Colonic mucosa (tissue), 4 donors: ENCODE measurements at regions not wholly inside any gene's neighbourhood (a gene's known extent, or its start where the extent isn't known, plus 50 kb on each side); places are given as distances from the start of the nearest gene placed in this dataset.

ENCODE experiments used
- DNase-seq: peaks from one replicate; pipeline ENCODE4 v3.0.0-alpha.2; 2020
- H3K27ac ChIP-seq: fragments of 200-600 bp; one replicate; pipeline ENCODE4 v1.8.0; 2021
- H3K27me3 ChIP-seq: fragments of 200-600 bp; one replicate; pipeline ENCODE4 v1.8.0; 2021
- H3K36me3 ChIP-seq: fragments of 200-600 bp; one replicate; pipeline ENCODE4 v1.8.0; 2021
- H3K4me1 ChIP-seq: fragments of 200-600 bp; one replicate; pipeline ENCODE4 v1.8.0; 2021; ENCODE audit warnings: mild to moderate bottlenecking
- H3K4me3 ChIP-seq: fragments of 200-600 bp; one replicate; pipeline ENCODE4 v1.8.0; 2021
- H3K9ac ChIP-seq, 2 donors: one replicate each; pipeline ENCODE4 v1.7.0; 2013; ENCODE audit warnings: control low read depth in 2 of 2, low read depth in 2 of 2, low read length in 2 of 2
- H3K9me3 ChIP-seq: fragments of 200-600 bp; one replicate; pipeline ENCODE4 v1.8.0; 2021
- intact Hi-C: fragments of 100-400 bp; cut with DNase I; formaldehyde crosslinking; loops from one replicate; pipeline ENCODE4 v1.14.1; 2022
- TF ChIP-seq, protein P1 (sequence below): fragments of 200-600 bp; IDR thresholded peaks from one replicate; pipeline ENCODE4 v1.8.0; 2022; ENCODE audit warnings: antibody characterized with exemption, mild to moderate bottlenecking
- donor health status: healthy.
- donor health status: DM: no; HTN: no; CAD: no.
- donor health status: DM: no; HTN: no; CAD: no.

DNA sequence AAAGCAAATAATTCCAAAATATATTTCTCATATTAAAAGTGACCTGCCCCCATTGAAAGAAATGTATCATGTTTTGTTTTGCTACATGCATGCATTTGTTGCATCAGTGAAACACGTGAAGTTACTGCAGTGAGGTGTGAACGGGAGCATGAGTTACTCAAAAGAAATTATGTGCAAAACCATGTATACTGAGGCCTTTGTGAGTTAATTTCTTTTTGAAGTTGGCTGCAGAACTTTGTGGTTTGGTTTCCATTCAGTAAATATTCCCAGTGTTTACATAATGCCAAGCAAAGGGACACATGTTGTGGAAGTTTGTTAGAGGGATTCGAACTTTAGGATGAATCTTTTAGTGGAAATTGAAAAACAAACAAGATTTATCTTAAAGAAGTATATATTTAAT, 619.4 kb upstream of the ADAMTS5 start:
- intact Hi-C loops: no loop called here
- Histone ChIP-seq H3K4me1 (no peaks in the 10 kb centered on the region), H3K27ac (no peak overlapping the region), H3K9ac (no peak overlapping the region), H3K27me3 (no peaks in the 10 kb centered on the region), H3K9me3 (no peaks in the 10 kb centered on the region), H3K36me3 (no peaks in the 10 kb centered on the region), H3K4me3 (no peak overlapping the region)
- no peak for DNase-seq
- TF ChIP-seq, protein P1, sequence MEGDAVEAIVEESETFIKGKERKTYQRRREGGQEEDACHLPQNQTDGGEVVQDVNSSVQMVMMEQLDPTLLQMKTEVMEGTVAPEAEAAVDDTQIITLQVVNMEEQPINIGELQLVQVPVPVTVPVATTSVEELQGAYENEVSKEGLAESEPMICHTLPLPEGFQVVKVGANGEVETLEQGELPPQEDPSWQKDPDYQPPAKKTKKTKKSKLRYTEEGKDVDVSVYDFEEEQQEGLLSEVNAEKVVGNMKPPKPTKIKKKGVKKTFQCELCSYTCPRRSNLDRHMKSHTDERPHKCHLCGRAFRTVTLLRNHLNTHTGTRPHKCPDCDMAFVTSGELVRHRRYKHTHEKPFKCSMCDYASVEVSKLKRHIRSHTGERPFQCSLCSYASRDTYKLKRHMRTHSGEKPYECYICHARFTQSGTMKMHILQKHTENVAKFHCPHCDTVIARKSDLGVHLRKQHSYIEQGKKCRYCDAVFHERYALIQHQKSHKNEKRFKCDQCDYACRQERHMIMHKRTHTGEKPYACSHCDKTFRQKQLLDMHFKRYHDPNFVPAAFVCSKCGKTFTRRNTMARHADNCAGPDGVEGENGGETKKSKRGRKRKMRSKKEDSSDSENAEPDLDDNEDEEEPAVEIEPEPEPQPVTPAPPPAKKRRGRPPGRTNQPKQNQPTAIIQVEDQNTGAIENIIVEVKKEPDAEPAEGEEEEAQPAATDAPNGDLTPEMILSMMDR: no peak

DNA sequence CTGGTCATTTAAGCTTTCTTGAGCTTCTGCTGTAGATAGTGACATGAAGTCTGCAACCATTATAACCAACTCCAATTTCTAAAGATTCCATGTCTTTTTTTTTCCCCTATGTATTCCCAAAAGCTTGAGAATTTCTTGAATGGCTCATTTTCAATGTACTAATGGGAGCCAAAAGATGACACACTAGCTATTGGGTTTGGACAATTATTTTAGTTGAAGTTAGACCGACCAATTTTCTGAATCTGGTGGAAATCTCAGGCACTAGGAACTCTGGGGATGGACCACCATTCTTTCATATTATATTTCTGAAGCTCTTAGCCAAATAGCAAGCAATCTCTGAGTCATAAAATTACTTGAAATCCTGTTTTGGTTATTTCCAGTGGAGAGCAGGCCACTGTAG, 617.4 kb upstream of the ADAMTS5 start:
- no peaks in the 10 kb centered on the region for H3K36me3 ChIP-seq
- H3K4me3 ChIP-seq: no peak overlapping the region
- no peaks in the 10 kb centered on the region for H3K9me3 ChIP-seq
- H3K9ac ChIP-seq: no peak overlapping the region
- intact Hi-C loops: no loop called here
- no peak for DNase-seq
- no peak overlapping the region for H3K27ac ChIP-seq
- H3K4me1 ChIP-seq: no peaks in the 10 kb centered on the region
- no peaks in the 10 kb centered on the region for H3K27me3 ChIP-seq
- TF ChIP-seq, protein P1: no peak

DNA sequence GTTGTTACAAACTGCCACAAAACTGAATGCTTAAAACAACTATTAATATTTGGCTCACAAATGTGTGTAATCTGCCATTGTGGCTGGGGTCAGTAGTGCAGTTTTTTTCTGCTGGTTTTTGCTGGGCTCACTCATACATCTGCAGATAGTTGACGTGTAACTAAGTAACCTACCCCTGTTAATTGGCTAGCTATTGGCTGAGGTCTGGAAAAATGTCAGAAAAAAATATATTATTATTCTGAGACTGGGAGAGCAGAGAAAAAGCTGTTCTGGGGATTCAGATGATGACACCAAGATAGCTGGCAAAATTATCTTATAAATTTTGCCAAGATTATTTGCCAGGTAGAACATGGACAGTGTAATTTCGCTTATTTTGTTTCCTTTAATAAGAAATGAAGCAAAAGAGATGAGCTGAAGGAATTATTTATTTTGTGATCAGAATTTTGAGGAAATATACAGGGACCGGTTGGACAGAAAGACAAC, 616.1 kb upstream of the ADAMTS5 start:
- Histone ChIP-seq H3K27ac (no peak overlapping the region), H3K9ac (no peak overlapping the region), H3K27me3 (no peaks in the 10 kb centered on the region), H3K36me3 (no peaks in the 10 kb centered on the region), H3K9me3 (no peaks in the 10 kb centered on the region), H3K4me1 (no peaks in the 10 kb centered on the region), H3K4me3 (no peak overlapping the region)
- intact Hi-C loops: no loop called here
- DNase-seq: no peak
- TF ChIP-seq, protein P1: no peak

DNA sequence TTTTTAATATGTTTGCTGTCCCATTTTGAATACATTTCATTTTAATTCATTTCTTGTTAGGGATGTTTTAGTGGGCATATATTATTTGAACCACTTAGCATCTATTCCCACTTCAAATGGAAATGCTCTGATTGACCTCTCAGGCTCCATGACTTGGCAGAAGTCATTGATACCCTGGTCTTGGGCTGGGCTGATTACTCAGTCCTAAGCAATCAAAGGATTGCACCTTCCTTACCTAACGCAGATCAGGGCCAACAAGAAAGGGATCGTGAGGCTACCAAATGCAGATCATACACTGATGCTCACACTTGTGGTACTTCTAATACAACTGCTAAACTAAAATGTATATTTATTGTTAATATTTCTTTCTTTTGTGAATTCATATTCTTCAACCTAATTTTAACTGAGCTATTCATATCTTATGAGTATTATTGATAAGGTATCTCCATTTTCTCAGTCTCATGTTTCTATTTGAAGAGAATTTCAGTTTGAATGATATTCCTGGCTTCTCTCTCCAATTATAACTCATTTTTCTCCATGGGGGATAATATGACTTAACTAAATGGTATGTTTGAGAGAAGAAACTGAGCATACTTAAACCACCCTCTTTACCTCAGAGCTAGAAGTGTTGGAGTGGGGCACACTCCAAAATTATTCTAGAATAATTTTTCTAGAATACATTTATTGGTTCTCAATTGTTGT, 615.5 kb upstream of the ADAMTS5 start:
- Histone ChIP-seq H3K9ac (no peak overlapping the region), H3K27ac (no peak overlapping the region), H3K9me3 (no peaks in the 10 kb centered on the region), H3K4me1 (no peaks in the 10 kb centered on the region), H3K36me3 (no peaks in the 10 kb centered on the region), H3K4me3 (no peak overlapping the region), H3K27me3 (no peaks in the 10 kb centered on the region)
- intact Hi-C loops: no loop called here
- DNase-seq: no peak
- TF ChIP-seq, protein P1: no peak

DNA sequence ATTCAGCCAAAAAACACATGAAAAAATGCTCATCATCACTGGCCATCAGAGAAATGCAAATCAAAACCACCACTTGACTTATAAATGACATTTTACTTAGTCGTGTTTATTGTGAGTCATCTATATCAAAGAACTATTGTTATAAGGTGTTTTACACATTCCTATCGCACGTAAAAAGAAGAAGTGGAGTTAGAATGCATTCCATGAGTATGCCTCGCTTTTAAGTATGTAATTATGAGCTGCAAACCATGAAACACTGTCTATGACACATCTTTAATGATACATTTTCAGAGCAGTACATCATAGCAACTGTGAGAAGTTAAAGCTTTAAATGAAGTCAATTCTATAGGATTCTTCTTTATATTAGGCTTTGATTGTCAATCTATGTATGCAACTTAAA, 614.3 kb upstream of the ADAMTS5 start:
- Histone ChIP-seq H3K27me3 (no peaks in the 10 kb centered on the region), H3K4me1 (no peaks in the 10 kb centered on the region), H3K4me3 (no peak overlapping the region), H3K9ac (no peak overlapping the region), H3K36me3 (no peaks in the 10 kb centered on the region), H3K9me3 (no peaks in the 10 kb centered on the region), H3K27ac (no peak overlapping the region)
- intact Hi-C loops: no loop called here
- DNase-seq: no peak
- TF ChIP-seq, protein P1: no peak
